Liver (tissue), 7 donors: ENCODE measurements at regions not wholly inside any gene's neighbourhood (a gene's known extent, or its start where the extent isn't known, plus 50 kb on each side); places are given as distances from the start of the nearest gene placed in this dataset.

Experiments
- DNase-seq: peaks from one replicate; pipeline ENCODE4 v3.0.0-alpha.2; 2017; ENCODE audit warnings: low spot score
- H3K27ac ChIP-seq, 2 donors: one replicate each; pipeline ENCODE4 v1.7.0; 2013; ENCODE audit warnings: inconsistent platforms in 2 of 2, low read length in 2 of 2, control low read depth in 1 of 2, low read depth in 1 of 2, mild to moderate bottlenecking in 1 of 2
- H3K27me3 ChIP-seq, 4 donors: one replicate each; pipeline versions ENCODE4 v1.6.1 to v1.7.0; 2013; ENCODE audit warnings: low read length in 3 of 4, inconsistent platforms in 1 of 4, mild to moderate bottlenecking in 1 of 4, moderate library complexity in 1 of 4; ENCODE audit not compliant: control insufficient read depth in 4 of 4, insufficient read depth in 4 of 4
- H3K36me3 ChIP-seq, 4 donors: one replicate each; pipeline versions ENCODE4 v1.6.1 to v1.7.0; 2013; ENCODE audit warnings: low read length in 3 of 4, mild to moderate bottlenecking in 3 of 4, low read depth in 1 of 4, moderate library complexity in 1 of 4; ENCODE audit not compliant: control insufficient read depth in 4 of 4, insufficient read depth in 3 of 4
- H3K4me1 ChIP-seq, 4 donors: one replicate each; pipeline versions ENCODE4 v1.6.1 to v1.7.0; 2013; ENCODE audit warnings: low read length in 3 of 4, mild to moderate bottlenecking in 3 of 4, moderate library complexity in 1 of 4; ENCODE audit not compliant: control insufficient read depth in 4 of 4, insufficient read depth in 4 of 4
- H3K4me3 ChIP-seq, 3 donors: one replicate each; pipeline versions ENCODE4 v1.6.1 to v1.7.0; 2013; ENCODE audit warnings: low read length in 3 of 3, control low read depth in 1 of 3, low read depth in 1 of 3, mild to moderate bottlenecking in 1 of 3
- H3K9ac ChIP-seq, 2 donors: one replicate each; pipeline ENCODE4 v1.7.0; 2013; ENCODE audit warnings: low read length in 2 of 2, mild to moderate bottlenecking in 2 of 2, moderate library complexity in 2 of 2, control low read depth in 1 of 2, low read depth in 1 of 2
- H3K9me3 ChIP-seq, 4 donors: one replicate each; pipeline versions ENCODE4 v1.6.1 to v1.7.0; 2013; ENCODE audit warnings: low read length in 3 of 4; ENCODE audit not compliant: control insufficient read depth in 4 of 4
- ATF3 ChIP-seq: IDR thresholded peaks from 2 replicates; pipeline ENCODE4 v1.6.1; 2016; ENCODE audit warnings: antibody characterized with exemption
- EGR1 ChIP-seq, 2 donors: IDR thresholded peaks; 2 replicates each; pipeline ENCODE4 v1.6.1; 2016 to 2018; ENCODE audit warnings: antibody characterized with exemption in 2 of 2, low read depth in 2 of 2
- FOXA1 ChIP-seq: IDR thresholded peaks from 2 replicates; pipeline ENCODE4 v1.6.1; 2016; ENCODE audit warnings: antibody characterized with exemption
- FOXA2 ChIP-seq: IDR thresholded peaks from 2 replicates; pipeline ENCODE4 v1.6.1; 2016; ENCODE audit warnings: antibody characterized with exemption
- GABPA ChIP-seq, 2 donors: IDR thresholded peaks in 1 of 2; conservative IDR thresholded peaks in 1 of 2; 2 replicates each; pipeline ENCODE4 v1.6.1; 2016; ENCODE audit warnings: antibody characterized with exemption in 2 of 2, mild to moderate bottlenecking in 1 of 2, moderate library complexity in 1 of 2
- HNF4A ChIP-seq, 2 donors: conservative IDR thresholded peaks; 2 replicates each; pipeline ENCODE4 v1.6.1; 2016; ENCODE audit warnings: antibody characterized with exemption in 2 of 2, mild to moderate bottlenecking in 2 of 2
- HNF4G ChIP-seq: IDR thresholded peaks from 2 replicates; pipeline ENCODE4 v1.6.1; 2016; ENCODE audit warnings: antibody characterized with exemption
- JUND ChIP-seq, 2 donors: IDR thresholded peaks; 2 replicates each; pipeline ENCODE4 v1.6.1; 2016; ENCODE audit warnings: antibody characterized with exemption in 2 of 2
- MAX ChIP-seq: IDR thresholded peaks from 2 replicates; pipeline ENCODE4 v1.6.1; 2016; ENCODE audit warnings: antibody characterized with exemption
- NR2F2 ChIP-seq: IDR thresholded peaks from 2 replicates; pipeline ENCODE4 v1.6.1; 2016; ENCODE audit warnings: antibody characterized with exemption
- RAD21 ChIP-seq, 2 donors: IDR thresholded peaks; 2 replicates each; pipeline ENCODE4 v1.6.1; 2016; ENCODE audit warnings: antibody characterized with exemption in 2 of 2, mild to moderate bottlenecking in 2 of 2
- RXRA ChIP-seq, 2 donors: IDR thresholded peaks; 2 replicates each; pipeline ENCODE4 v1.6.1; 2017 to 2018; ENCODE audit warnings: antibody characterized with exemption in 2 of 2, mild to moderate bottlenecking in 1 of 2
- SP1 ChIP-seq: IDR thresholded peaks from 2 replicates; pipeline ENCODE4 v1.6.1; 2018; ENCODE audit warnings: antibody characterized with exemption, mild to moderate bottlenecking
- TAF1 ChIP-seq: conservative IDR thresholded peaks from 2 replicates; pipeline ENCODE4 v1.6.1; 2016; ENCODE audit warnings: antibody characterized with exemption, mild to moderate bottlenecking
- YY1 ChIP-seq: IDR thresholded peaks from 2 replicates; pipeline ENCODE4 v1.6.1; 2016; ENCODE audit warnings: antibody characterized with exemption, mild to moderate bottlenecking
- ZBTB33 ChIP-seq: IDR thresholded peaks from 2 replicates; pipeline ENCODE4 v1.6.1; 2016; ENCODE audit warnings: antibody characterized with exemption
- WGBS: extraction: QIAGEN DNeasy Blood & Tissue Kit; methylation state at CpG from one replicate; pipeline ENCODE4 v1.1.7; 2013; 5-methylcytosine and 5-hydroxymethylcytosine counted together
- TF ChIP-seq, protein P1 (sequence below): IDR thresholded peaks from 2 replicates; pipeline ENCODE4 v1.6.1; 2016; ENCODE audit warnings: antibody characterized with exemption, mild to moderate bottlenecking
- donor health status: healthy.
- donor health status: healthy.
- donor health status: healthy.
- donor health status: healthy.

- Histone ChIP-seq H3K9ac (no peak overlapping the region), H3K27me3 (no peaks in the 10 kb centered on the region), H3K36me3 (no peaks in the 10 kb centered on the region), H3K4me3 (no peak overlapping the region), H3K27ac (no peak overlapping the region), H3K4me1 (peaks cover 4 to 18% (median 17%) of the 10 kb centered on the region in 4 donors), H3K9me3 (no peaks in the 10 kb centered on the region)
- TF ChIP-seq FOXA1 (no peak), ZBTB33 (no peak), TAF1 (no peak), RAD21 (IDR thresholded peaks at IDR 0.05) (no peak)
- DNase-seq, result no peak
- WGBS, result 93% methylated on average over 4 of the region's 4 CpGs
These were observed 356.8 kb upstream of the B3GALT2 start for GRCh38 chr1:193543259-193543658.

DNA sequence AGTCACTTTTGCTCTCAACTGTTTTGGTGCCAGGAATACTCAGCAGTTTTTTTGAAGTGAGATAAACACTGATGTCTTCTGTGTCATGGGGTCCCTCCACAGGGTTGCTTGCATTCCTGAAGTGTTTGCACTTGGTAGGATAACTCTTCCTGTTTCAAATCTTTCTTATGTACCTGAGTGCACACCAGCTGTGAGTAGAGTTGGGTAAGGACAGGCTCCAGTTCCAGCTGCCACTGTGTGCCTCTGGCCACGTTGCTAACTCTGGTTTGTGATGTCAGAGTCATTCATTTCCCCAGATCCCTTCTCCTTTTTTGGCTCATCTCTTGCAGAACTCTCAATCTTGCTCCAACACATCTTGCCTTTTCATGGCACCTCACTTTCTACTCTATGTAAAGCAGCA is 356.3 kb upstream of the B3GALT2 start:
- no peak for TF ChIP-seq HNF4A (conservative IDR thresholded peaks at IDR 0.05)
- TF ChIP-seq TAF1, result no peak
- no peak for TF ChIP-seq FOXA2
- TF ChIP-seq, protein P1, sequence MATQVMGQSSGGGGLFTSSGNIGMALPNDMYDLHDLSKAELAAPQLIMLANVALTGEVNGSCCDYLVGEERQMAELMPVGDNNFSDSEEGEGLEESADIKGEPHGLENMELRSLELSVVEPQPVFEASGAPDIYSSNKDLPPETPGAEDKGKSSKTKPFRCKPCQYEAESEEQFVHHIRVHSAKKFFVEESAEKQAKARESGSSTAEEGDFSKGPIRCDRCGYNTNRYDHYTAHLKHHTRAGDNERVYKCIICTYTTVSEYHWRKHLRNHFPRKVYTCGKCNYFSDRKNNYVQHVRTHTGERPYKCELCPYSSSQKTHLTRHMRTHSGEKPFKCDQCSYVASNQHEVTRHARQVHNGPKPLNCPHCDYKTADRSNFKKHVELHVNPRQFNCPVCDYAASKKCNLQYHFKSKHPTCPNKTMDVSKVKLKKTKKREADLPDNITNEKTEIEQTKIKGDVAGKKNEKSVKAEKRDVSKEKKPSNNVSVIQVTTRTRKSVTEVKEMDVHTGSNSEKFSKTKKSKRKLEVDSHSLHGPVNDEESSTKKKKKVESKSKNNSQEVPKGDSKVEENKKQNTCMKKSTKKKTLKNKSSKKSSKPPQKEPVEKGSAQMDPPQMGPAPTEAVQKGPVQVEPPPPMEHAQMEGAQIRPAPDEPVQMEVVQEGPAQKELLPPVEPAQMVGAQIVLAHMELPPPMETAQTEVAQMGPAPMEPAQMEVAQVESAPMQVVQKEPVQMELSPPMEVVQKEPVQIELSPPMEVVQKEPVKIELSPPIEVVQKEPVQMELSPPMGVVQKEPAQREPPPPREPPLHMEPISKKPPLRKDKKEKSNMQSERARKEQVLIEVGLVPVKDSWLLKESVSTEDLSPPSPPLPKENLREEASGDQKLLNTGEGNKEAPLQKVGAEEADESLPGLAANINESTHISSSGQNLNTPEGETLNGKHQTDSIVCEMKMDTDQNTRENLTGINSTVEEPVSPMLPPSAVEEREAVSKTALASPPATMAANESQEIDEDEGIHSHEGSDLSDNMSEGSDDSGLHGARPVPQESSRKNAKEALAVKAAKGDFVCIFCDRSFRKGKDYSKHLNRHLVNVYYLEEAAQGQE, result no peak
- no peak for TF ChIP-seq RXRA (IDR thresholded peaks at IDR 0.05)
- no peak for TF ChIP-seq ATF3
- TF ChIP-seq RAD21 (IDR thresholded peaks at IDR 0.05), result no peak
- TF ChIP-seq YY1, result no peak
- TF ChIP-seq JUND (IDR thresholded peaks at IDR 0.05), result no peak
- TF ChIP-seq EGR1 (IDR thresholded peaks at IDR 0.05; ENCODE audit: low read depth in 2 of 2), result no peak
- TF ChIP-seq HNF4G, result no peak
- no peak for TF ChIP-seq SP1
- TF ChIP-seq MAX, result no peak
- TF ChIP-seq NR2F2, result no peak
- TF ChIP-seq FOXA1, result no peak
- no peak for TF ChIP-seq GABPA (IDR thresholded peaks at IDR 0.05 in 1 of 2, conservative IDR thresholded peaks at IDR 0.05 in 1 of 2)

More for the DNA sequence above, 356.3 kb upstream of the B3GALT2 start:
- H3K36me3 ChIP-seq, result no peaks in the 10 kb centered on the region
- no peak for DNase-seq
- H3K4me1 ChIP-seq, result peaks cover 4 to 16% (median 15%) of the 10 kb centered on the region in 4 donors
- H3K27me3 ChIP-seq, result no peaks in the 10 kb centered on the region
- no peak overlapping the region for H3K4me3 ChIP-seq
- no peaks in the 10 kb centered on the region for H3K9me3 ChIP-seq
- H3K9ac ChIP-seq, result no peak overlapping the region
- 41% methylated on average over 1 of the region's 1 CpG for WGBS
- H3K27ac ChIP-seq, result no peak overlapping the region
